ENCODE measurements at regions not wholly inside any gene's neighbourhood (a gene's known extent, or its start where the extent isn't known, plus 50 kb on each side); places are given as distances from the start of the nearest gene placed in this dataset.
"Not testable (repeated sequence)": the region's sequence is repeated elsewhere in the genome, so short reads cannot be mapped to it uniquely, and the experiment has no call there.

DNA sequence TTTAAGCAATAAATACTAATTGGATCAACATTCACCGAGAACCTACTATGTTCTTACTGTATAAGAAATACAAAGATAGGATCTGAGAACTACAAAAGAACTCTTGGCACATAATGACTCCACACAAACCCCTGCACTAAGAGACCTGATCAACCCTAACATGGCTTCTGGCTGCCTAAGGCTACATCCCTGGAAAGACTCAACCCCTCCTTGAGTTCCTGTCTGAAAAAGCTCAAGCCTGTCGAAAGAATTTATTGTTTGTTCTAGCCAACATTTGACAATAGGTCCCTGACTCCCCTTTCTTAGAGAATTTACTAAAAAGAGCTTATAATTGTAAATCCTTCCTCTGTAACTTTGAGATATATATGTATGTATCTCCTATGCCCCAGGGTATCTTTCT, 125.3 kb upstream of the SGCE start:
- DNase-seq (ENCODE audit: extremely low read depth, low read depth) = no peak
- TF ChIP-seq, protein P1, sequence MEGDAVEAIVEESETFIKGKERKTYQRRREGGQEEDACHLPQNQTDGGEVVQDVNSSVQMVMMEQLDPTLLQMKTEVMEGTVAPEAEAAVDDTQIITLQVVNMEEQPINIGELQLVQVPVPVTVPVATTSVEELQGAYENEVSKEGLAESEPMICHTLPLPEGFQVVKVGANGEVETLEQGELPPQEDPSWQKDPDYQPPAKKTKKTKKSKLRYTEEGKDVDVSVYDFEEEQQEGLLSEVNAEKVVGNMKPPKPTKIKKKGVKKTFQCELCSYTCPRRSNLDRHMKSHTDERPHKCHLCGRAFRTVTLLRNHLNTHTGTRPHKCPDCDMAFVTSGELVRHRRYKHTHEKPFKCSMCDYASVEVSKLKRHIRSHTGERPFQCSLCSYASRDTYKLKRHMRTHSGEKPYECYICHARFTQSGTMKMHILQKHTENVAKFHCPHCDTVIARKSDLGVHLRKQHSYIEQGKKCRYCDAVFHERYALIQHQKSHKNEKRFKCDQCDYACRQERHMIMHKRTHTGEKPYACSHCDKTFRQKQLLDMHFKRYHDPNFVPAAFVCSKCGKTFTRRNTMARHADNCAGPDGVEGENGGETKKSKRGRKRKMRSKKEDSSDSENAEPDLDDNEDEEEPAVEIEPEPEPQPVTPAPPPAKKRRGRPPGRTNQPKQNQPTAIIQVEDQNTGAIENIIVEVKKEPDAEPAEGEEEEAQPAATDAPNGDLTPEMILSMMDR (IDR thresholded peaks at IDR 0.05; ENCODE audit: low read depth, low read length) = no peak

DNA sequence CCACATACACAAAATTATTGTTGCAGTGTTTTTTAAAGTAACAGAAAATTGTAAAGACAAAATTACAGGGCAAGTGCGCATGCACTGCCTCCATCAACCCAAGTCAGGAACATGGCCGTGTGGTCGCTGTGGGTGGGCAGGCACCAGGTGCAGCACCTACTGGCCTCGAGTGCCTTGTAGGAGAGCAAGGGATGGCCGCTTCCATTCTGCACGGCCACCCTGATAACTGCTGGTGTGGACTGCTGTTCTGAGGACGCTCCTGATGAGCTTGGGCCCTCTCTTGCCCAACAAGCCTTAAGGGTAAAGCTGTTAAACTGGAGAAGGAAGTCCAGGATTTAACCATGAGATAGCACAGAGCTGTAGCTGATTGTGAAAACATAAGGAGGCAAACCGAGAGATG, 124.6 kb upstream of the PPP1R9A start:
- TF ChIP-seq, protein P1 (IDR thresholded peaks at IDR 0.05; ENCODE audit: low read depth, low read length) = no peak
- DNase-seq (ENCODE audit: extremely low read depth, low read depth) = no peak

DNA sequence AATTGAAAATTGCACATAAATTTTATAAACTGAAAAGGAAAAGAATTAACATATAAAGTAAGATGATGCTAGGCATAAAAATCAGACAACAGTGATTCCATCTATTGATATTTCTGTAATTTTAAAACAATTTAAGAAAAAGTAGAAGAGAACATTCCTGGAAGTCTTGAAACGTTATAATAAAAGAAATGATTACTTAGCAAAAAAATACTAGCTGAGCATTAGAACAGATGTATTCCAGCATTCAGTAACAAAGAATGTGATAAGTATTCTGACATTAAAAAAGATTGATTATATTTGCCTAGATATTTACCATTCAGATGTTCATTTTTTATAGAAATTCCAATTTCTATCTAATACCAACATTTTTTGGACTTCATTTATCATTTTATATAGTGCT, 120.1 kb upstream of the PPP1R9A start:
- TF ChIP-seq, protein P1 (IDR thresholded peaks at IDR 0.05; ENCODE audit: low read depth, low read length) = no peak

DNA sequence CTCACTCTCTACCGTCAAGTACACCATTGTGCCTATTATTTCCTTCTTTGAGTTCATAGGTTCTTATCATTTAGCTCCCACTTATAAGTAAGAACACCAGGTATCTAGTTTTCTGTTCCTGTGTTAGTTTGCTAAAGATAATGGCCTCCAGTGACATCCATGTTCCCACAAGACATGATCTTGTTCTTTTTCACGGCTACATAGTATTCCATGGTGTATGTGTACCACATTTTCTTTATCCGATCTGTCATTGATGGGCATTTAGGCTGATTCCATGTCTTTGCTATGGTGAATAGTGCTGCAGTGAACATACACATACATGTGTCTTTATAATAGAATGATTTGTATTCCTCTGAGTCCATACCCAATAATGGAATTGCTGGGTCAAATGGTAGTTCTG, 119.0 kb upstream of the PPP1R9A start:
- DNase-seq (ENCODE audit: extremely low read depth, low read depth) = not testable (repeated sequence)

More for the DNA sequence above, 120.1 kb upstream of the PPP1R9A start:
- no peak for DNase-seq (ENCODE audit: extremely low read depth, low read depth)

DNA sequence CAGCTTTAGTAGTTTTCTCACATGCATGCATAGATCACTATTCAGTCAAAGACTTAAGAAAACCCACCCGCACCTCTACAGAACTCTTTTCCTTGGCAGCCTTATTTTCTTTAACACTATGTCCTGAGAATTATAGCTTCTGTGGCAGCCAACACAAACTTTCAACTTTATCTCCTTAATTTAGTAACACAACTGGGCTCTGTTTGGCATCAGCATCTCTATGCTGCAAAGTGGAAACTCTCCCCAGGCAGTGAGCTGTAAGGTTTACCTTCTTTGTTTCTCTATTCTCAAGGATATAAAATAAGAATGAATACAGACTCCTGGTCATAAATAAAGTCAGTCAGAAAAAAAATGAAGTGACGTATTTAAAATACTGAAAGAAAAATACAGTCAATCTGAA, 115.2 kb upstream of the PPP1R9A start:
- DNase-seq (ENCODE audit: extremely low read depth, low read depth) = no peak
- TF ChIP-seq, protein P1 (IDR thresholded peaks at IDR 0.05; ENCODE audit: low read depth, low read length) = no peak

DNA sequence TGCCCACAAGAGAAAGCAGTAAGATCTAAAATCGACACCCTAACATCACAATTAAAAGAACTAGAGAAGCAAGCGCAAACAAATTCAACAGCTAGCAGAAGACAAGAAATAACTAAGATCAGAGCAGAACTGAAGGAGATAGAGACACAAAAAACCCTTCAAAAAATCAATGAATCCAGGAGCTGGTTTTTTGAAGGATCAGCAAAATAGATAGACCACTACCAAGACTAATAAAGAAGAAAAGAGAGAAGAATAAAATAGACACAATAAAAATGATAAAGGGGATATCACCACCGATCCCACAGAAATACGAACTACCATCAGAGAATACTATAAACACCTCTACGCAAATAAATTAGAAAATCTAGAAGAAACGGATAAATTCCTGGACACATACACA, 110.0 kb upstream of the PPP1R9A start:
- DNase-seq (ENCODE audit: extremely low read depth, low read depth) = not testable (repeated sequence)

DNA sequence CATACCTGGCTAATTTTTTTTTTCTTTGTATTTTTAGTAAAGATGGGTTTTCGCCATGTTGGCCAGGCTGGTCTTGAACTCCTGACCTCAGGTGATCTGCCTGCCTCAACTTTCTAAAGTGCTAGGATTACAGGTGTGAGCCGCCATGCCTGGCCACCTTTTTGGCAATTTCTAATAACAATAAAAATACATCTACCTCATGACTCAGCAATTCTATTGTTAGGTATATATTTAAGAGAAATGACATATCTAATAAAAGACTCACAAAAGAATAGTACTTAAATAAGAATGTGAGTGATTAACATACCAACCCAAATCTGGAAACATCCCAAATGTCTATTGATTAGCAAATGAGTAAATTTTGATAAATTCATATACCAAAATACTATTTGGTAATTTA, 103.6 kb upstream of the PPP1R9A start:
- no peak for DNase-seq (ENCODE audit: extremely low read depth, low read depth)
- TF ChIP-seq, protein P1 (IDR thresholded peaks at IDR 0.05; ENCODE audit: low read depth, low read length) = no peak

DNA sequence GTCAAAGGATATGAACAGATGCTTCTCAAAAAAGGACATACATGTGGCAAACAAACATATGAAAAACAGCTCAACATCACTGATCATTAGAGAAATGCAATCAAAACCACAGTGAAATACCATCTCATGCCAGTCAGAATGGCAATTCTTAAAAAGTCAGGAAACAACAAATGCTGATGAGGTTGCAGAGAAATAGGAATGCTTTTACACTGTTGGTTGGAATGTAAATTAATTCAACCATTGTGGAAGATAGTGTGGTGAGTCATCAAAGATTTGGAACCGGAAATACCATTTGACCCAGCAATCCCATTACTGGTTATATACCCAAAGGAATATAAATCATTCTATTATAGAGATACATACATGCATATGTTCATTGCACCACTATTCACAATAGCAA, 98.7 kb upstream of the PPP1R9A start:
- DNase-seq (ENCODE audit: extremely low read depth, low read depth) = not testable (repeated sequence)

DNA sequence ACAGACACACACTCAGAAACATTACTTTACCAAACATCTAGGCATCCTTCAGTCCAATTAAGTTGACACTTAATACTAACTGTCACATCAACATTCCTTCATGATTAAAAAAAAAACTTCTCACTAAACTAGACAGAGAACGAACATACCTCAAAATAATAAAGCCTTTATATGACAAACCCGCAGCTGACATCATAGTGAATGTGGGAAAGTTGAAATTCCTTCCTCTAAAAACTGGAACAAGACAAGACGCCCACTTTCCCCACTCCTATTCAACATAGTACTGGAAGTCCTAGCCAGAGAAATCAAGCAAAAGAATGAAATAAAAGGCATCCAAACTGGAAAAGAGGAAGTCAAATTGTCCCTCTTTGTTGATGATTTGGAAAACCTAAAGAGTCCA, 96.9 kb upstream of the PPP1R9A start:
- no peak for DNase-seq (ENCODE audit: extremely low read depth, low read depth)
- TF ChIP-seq, protein P1 (IDR thresholded peaks at IDR 0.05; ENCODE audit: low read depth, low read length) = no peak

All from AG09319 (cell line).